ENCODE measurements at regions not wholly inside any gene's neighbourhood (a gene's known extent, or its start where the extent isn't known, plus 50 kb on each side); places are given as distances from the start of the nearest gene placed in this dataset.
"Not testable (repeated sequence)": the region's sequence is repeated elsewhere in the genome, so short reads cannot be mapped to it uniquely, and the experiment has no call there.

- intact Hi-C loops (cut with micrococcal nuclease), result no loop called here
Observed at GRCh38 chr4:189497996-189498395, 442.7 kb upstream of the FRG1 start.

GRCh38 chr4:189498457-189498856, 442.2 kb upstream of the FRG1 start:
- intact Hi-C loops (cut with micrococcal nuclease), result no loop called here

- intact Hi-C loops (cut with micrococcal nuclease), result no loop called here
Observed at GRCh38 chr4:189499696-189500095, 441.0 kb upstream of the FRG1 start.

GRCh38 chr4:189500970-189501369, 439.7 kb upstream of the FRG1 start:
- intact Hi-C loops (cut with micrococcal nuclease), result no loop called here

- intact Hi-C loops (cut with micrococcal nuclease), result no loop called here
Observed at GRCh38 chr4:189502841-189503435, 437.7 kb upstream of the FRG1 start.

GRCh38 chr4:189504220-189504619, 436.5 kb upstream of the FRG1 start:
- intact Hi-C loops (cut with micrococcal nuclease), result no loop called here

- intact Hi-C loops (cut with micrococcal nuclease), result no loop called here
Observed at GRCh38 chr4:189505380-189505779, 435.3 kb upstream of the FRG1 start.

- intact Hi-C loops (cut with micrococcal nuclease), result no loop called here
Observed at GRCh38 chr4:189506080-189506479, 434.6 kb upstream of the FRG1 start.

GRCh38 chr4:189507060-189507459, 433.6 kb upstream of the FRG1 start:
- intact Hi-C loops (cut with micrococcal nuclease), result no loop called here

- intact Hi-C loops (cut with micrococcal nuclease), result no loop called here
Observed at GRCh38 chr4:189510601-189511000, 430.1 kb upstream of the FRG1 start.

GRCh38 chr4:189511581-189511980, 429.1 kb upstream of the FRG1 start:
- intact Hi-C loops (cut with micrococcal nuclease), result no loop called here

- intact Hi-C loops (cut with micrococcal nuclease), result no loop called here
Observed at GRCh38 chr4:189513421-189513820, 427.3 kb upstream of the FRG1 start.

GRCh38 chr4:189514209-189514608, 426.5 kb upstream of the FRG1 start:
- intact Hi-C loops (cut with micrococcal nuclease), result no loop called here

- intact Hi-C loops (cut with micrococcal nuclease), result no loop called here
Observed at GRCh38 chr4:189516902-189517301, 423.8 kb upstream of the FRG1 start.

- intact Hi-C loops (cut with micrococcal nuclease), result no loop called here
Observed at GRCh38 chr4:189519186-189519585, 421.5 kb upstream of the FRG1 start.

- intact Hi-C loops (cut with micrococcal nuclease), result no loop called here
Observed at GRCh38 chr4:189525304-189525703, 415.4 kb upstream of the FRG1 start.

- intact Hi-C loops (cut with micrococcal nuclease), result no loop called here
Observed at GRCh38 chr4:189530848-189531247, 409.8 kb upstream of the FRG1 start.

GRCh38 chr4:189533603-189534002, 407.1 kb upstream of the FRG1 start:
- intact Hi-C loops (cut with micrococcal nuclease), result no loop called here

GRCh38 chr4:189547559-189547958, 393.1 kb upstream of the FRG1 start:
- intact Hi-C loops (cut with micrococcal nuclease), result no loop called here

- intact Hi-C loops (cut with micrococcal nuclease), result no loop called here
Observed at GRCh38 chr4:189548484-189549125, 392.1 kb upstream of the FRG1 start.

- intact Hi-C loops (cut with micrococcal nuclease), result not testable (repeated sequence)
Observed at GRCh38 chr4:189551931-189552670, 388.6 kb upstream of the FRG1 start.

- intact Hi-C loops (cut with micrococcal nuclease), result not testable (repeated sequence)
Observed at GRCh38 chr4:189560605-189561004, 380.1 kb upstream of the FRG1 start.

- intact Hi-C loops (cut with micrococcal nuclease), result not testable (repeated sequence)
Observed at GRCh38 chr4:189563751-189564150, 376.9 kb upstream of the FRG1 start.
